Myocyte (in vitro differentiated cells): ENCODE measurements at regions not wholly inside any gene's neighbourhood (a gene's known extent, or its start where the extent isn't known, plus 50 kb on each side); places are given as distances from the start of the nearest gene placed in this dataset.

Experiments
- DNase-seq: peaks from one replicate; pipeline ENCODE4 v3.0.0-alpha.2; 2012; ENCODE audit warnings: low read depth

- DNase-seq, result no peak
Observed at GRCh38 chr6:168732676-168733075, 291.7 kb downstream of the SMOC2 start.

- no peak for DNase-seq
Observed at GRCh38 chr6:168730931-168731716, 290.1 kb downstream of the SMOC2 start.

- DNase-seq, result no peak
Observed at GRCh38 chr6:168728056-168728455, 287.1 kb downstream of the SMOC2 start.

GRCh38 chr6:168726312-168726856 is 285.4 kb downstream of the SMOC2 start:
- no peak for DNase-seq

GRCh38 chr6:168725802-168726201 is 284.8 kb downstream of the SMOC2 start:
- no peak for DNase-seq

GRCh38 chr6:168724669-168725570 is 283.9 kb downstream of the SMOC2 start:
- no peak for DNase-seq

GRCh38 chr6:168724033-168724432 is 283.0 kb downstream of the SMOC2 start:
- DNase-seq, result no peak

- DNase-seq, result no peak
Observed at GRCh38 chr6:168722397-168722796, 281.4 kb downstream of the SMOC2 start.

- no peak for DNase-seq
Observed at GRCh38 chr6:168721571-168721970, 280.6 kb downstream of the SMOC2 start.

- no peak for DNase-seq
Observed at GRCh38 chr6:168719901-168720300, 278.9 kb downstream of the SMOC2 start.

- no peak for DNase-seq
Observed at GRCh38 chr6:168718821-168719475, 278.0 kb downstream of the SMOC2 start.
